Skeletal muscle tissue (tissue), 3 donors: ENCODE measurements at regions not wholly inside any gene's neighbourhood (a gene's known extent, or its start where the extent isn't known, plus 50 kb on each side); places are given as distances from the start of the nearest gene placed in this dataset.

Experiments used
- H3K27ac ChIP-seq: one replicate; pipeline ENCODE4 v1.7.0; 2013; ENCODE audit warnings: mild to moderate bottlenecking, low read depth, low read length, inconsistent platforms
- H3K27me3 ChIP-seq, 3 donors: one replicate each; pipeline ENCODE4 v1.7.0; 2013; ENCODE audit warnings: low read length in 3 of 3; ENCODE audit not compliant: control insufficient read depth in 3 of 3, insufficient read depth in 3 of 3
- H3K36me3 ChIP-seq, 3 donors: one replicate each; pipeline ENCODE4 v1.7.0; 2013; ENCODE audit warnings: low read length in 3 of 3; ENCODE audit not compliant: control insufficient read depth in 3 of 3, insufficient read depth in 3 of 3
- H3K4me1 ChIP-seq, 3 donors: one replicate each; pipeline ENCODE4 v1.7.0; 2013; ENCODE audit warnings: low read length in 3 of 3, mild to moderate bottlenecking in 3 of 3; ENCODE audit not compliant: control insufficient read depth in 3 of 3, insufficient read depth in 3 of 3
- H3K4me3 ChIP-seq, 3 donors: one replicate each; pipeline ENCODE4 v1.7.0; 2013; ENCODE audit warnings: low read length in 3 of 3
- H3K9ac ChIP-seq, 3 donors: one replicate each; pipeline ENCODE4 v1.7.0; 2013; ENCODE audit warnings: low read length in 3 of 3, mild to moderate bottlenecking in 3 of 3, moderate library complexity in 2 of 3, low read depth in 1 of 3
- H3K9me3 ChIP-seq, 3 donors: one replicate each; pipeline ENCODE4 v1.7.0; 2013; ENCODE audit warnings: low read length in 3 of 3; ENCODE audit not compliant: control insufficient read depth in 3 of 3
- donor health status: Osteomylitis.

DNA sequence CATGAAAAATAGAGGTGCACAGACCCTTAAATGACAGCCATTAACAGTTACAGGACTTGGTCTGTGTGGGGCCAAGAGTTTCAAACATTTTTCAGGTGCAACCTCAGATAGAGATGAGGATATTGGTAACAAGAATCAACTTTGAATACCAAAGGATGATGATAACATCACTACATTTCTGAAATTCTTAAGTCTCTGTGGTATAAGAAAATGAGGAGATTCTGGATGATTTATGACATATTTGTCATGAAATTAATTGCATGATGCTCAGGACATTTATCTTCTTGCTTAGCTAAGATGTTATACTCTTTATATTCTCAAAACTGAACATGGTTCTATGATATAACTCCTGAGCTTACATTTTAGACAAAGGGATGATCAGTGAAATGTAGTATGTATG is 471.8 kb upstream of the CWC22 start:
- Histone ChIP-seq H3K36me3 (no peaks in the 10 kb centered on the region), H3K4me1 (no peaks in the 10 kb centered on the region), H3K4me3 (no peak overlapping the region), H3K9ac (no peak overlapping the region), H3K27me3 (no peaks in the 10 kb centered on the region), H3K9me3 (no peaks in the 10 kb centered on the region), H3K27ac (no peak overlapping the region)

DNA sequence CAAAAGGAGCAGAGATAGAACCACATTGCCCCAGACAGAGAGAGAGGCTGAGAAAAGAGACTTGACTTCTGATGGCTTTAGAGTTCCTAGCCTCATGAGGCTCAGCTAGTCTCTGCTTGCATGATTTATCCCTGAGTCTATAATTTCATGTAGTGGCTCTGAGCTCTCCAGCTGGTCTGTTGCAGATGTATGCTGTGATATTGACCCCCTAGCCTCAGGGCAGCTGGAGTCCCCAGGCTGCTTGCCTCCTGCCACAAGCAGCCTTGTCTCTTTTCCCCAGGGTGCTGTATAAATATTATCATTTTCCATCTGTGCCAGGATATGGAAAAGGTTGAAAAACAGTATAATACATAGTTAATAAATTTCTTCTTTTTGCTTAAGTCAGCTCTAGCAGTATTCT is 467.6 kb upstream of the CWC22 start:
- no peaks in the 10 kb centered on the region for H3K9me3 ChIP-seq
- H3K9ac ChIP-seq: no peak overlapping the region
- H3K27ac ChIP-seq: no peak overlapping the region
- no peaks in the 10 kb centered on the region for H3K4me1 ChIP-seq
- H3K27me3 ChIP-seq: no peaks in the 10 kb centered on the region
- H3K4me3 ChIP-seq: no peak overlapping the region
- H3K36me3 ChIP-seq: no peaks in the 10 kb centered on the region

DNA sequence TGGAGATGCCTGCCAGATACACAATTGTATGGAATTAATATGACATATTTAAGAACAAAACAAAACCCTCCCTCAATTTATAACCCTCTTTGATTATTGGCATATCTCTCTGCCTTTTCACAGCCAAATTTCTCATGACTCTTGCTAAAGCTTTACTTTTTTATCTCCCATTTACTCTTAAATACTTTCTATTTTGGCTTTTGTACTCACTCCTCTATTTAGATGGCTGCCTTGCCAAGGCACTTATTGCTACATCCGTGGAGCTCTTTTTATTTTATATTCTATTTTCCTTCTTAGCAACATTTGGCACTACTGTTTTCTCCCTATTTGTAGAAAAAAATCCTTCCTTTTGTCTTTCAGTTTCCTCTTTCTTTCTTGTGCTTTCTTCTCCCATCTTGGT is 466.4 kb upstream of the CWC22 start:
- Histone ChIP-seq H3K27ac (no peak overlapping the region), H3K4me3 (no peak overlapping the region), H3K4me1 (no peaks in the 10 kb centered on the region), H3K27me3 (no peaks in the 10 kb centered on the region), H3K9ac (no peak overlapping the region), H3K36me3 (no peaks in the 10 kb centered on the region), H3K9me3 (no peaks in the 10 kb centered on the region)

GRCh38 chr2:180472133-180472532 is 465.0 kb upstream of the CWC22 start:
- H3K4me3 ChIP-seq: no peak overlapping the region
- peaks cover 0 to 2% (median 0%) of the 10 kb centered on the region in 3 donors for H3K9me3 ChIP-seq
- H3K4me1 ChIP-seq: no peaks in the 10 kb centered on the region
- H3K27ac ChIP-seq: no peak overlapping the region
- no peak overlapping the region for H3K9ac ChIP-seq
- H3K27me3 ChIP-seq: no peaks in the 10 kb centered on the region
- H3K36me3 ChIP-seq: no peaks in the 10 kb centered on the region

- Histone ChIP-seq H3K27me3 (no peaks in the 10 kb centered on the region), H3K4me1 (no peaks in the 10 kb centered on the region), H3K36me3 (no peaks in the 10 kb centered on the region), H3K4me3 (no peak overlapping the region), H3K9me3 (peaks cover 0 to 2% (median 0%) of the 10 kb centered on the region in 3 donors), H3K27ac (no peak overlapping the region), H3K9ac (no peak overlapping the region)
Measured at GRCh38 chr2:180463608-180464007, 456.5 kb upstream of the CWC22 start.

GRCh38 chr2:180461761-180462160 is 454.7 kb upstream of the CWC22 start:
- H3K4me1 ChIP-seq: no peaks in the 10 kb centered on the region
- H3K27me3 ChIP-seq: no peaks in the 10 kb centered on the region
- H3K36me3 ChIP-seq: no peaks in the 10 kb centered on the region
- no peak overlapping the region for H3K27ac ChIP-seq
- H3K9ac ChIP-seq: no peak overlapping the region
- H3K4me3 ChIP-seq: no peak overlapping the region
- H3K9me3 ChIP-seq: no peaks in the 10 kb centered on the region

- H3K36me3 ChIP-seq: no peaks in the 10 kb centered on the region
- H3K4me3 ChIP-seq: no peak overlapping the region
- no peak overlapping the region for H3K27ac ChIP-seq
- H3K27me3 ChIP-seq: no peaks in the 10 kb centered on the region
- H3K9ac ChIP-seq: no peak overlapping the region
- H3K4me1 ChIP-seq: no peaks in the 10 kb centered on the region
- H3K9me3 ChIP-seq: no peaks in the 10 kb centered on the region
Measured at GRCh38 chr2:180456801-180457200, 449.7 kb upstream of the CWC22 start.

DNA sequence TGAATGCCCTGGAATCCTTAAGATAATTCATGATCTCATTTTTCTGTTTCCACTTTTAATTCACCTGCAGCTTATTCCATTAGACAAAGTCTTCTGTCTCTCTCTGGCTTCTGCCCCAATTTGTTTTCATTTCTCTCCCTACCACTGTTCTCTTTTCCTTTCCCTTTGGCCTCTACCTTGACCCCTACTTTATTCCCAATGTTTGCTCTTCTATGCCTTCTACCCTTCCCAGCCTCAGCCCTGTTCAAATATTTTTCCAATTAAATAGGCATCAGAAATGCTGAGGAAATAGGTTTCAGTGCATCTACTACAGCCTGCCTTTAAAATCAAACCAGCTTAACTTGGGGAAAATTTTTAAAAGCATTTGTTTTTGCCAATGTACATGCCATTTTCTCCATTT is 443.7 kb upstream of the CWC22 start:
- Histone ChIP-seq H3K36me3 (no peaks in the 10 kb centered on the region), H3K9ac (no peak overlapping the region), H3K4me1 (no peaks in the 10 kb centered on the region), H3K27me3 (no peaks in the 10 kb centered on the region), H3K9me3 (no peaks in the 10 kb centered on the region), H3K27ac (no peak overlapping the region), H3K4me3 (no peak overlapping the region)

GRCh38 chr2:180449171-180449915 is 442.2 kb upstream of the CWC22 start:
- H3K9ac ChIP-seq: no peak overlapping the region
- H3K4me1 ChIP-seq: no peaks in the 10 kb centered on the region
- H3K4me3 ChIP-seq: no peak overlapping the region
- no peaks in the 10 kb centered on the region for H3K27me3 ChIP-seq
- no peaks in the 10 kb centered on the region for H3K9me3 ChIP-seq
- H3K36me3 ChIP-seq: no peaks in the 10 kb centered on the region
- H3K27ac ChIP-seq: no peak overlapping the region

GRCh38 chr2:180446492-180446891 is 439.4 kb upstream of the CWC22 start:
- H3K9ac ChIP-seq: no peak overlapping the region
- H3K27ac ChIP-seq: no peak overlapping the region
- no peak overlapping the region for H3K4me3 ChIP-seq
- H3K36me3 ChIP-seq: no peaks in the 10 kb centered on the region
- H3K4me1 ChIP-seq: no peaks in the 10 kb centered on the region
- no peaks in the 10 kb centered on the region for H3K9me3 ChIP-seq
- no peaks in the 10 kb centered on the region for H3K27me3 ChIP-seq
